Gastroesophageal sphincter (tissue), 4 donors: ENCODE measurements at regions not wholly inside any gene's neighbourhood (a gene's known extent, or its start where the extent isn't known, plus 50 kb on each side); places are given as distances from the start of the nearest gene placed in this dataset.

Experiments used
- ATAC-seq: fragments of 150-250 bp; one replicate; pipeline ENCODE4 v1.9.1; 2016; ENCODE audit warnings: mild to moderate bottlenecking, moderate library complexity
- H3K27ac ChIP-seq, 4 donors: fragments of 200-600 bp; sonication (generic) in 3 of 4; 1 replicate in 3 of 4; 2 replicates in 1 of 4; pipeline ENCODE4 v1.5.1; 2016 to 2019
- H3K27me3 ChIP-seq: fragments of 200-600 bp; sonication (generic); one replicate; pipeline ENCODE4 v1.5.1; 2019
- H3K36me3 ChIP-seq, 2 donors: fragments of 200-600 bp; sonication (generic); one replicate each; pipeline ENCODE4 v1.5.1; 2019; ENCODE audit warnings: control low read depth in 1 of 2
- H3K4me1 ChIP-seq, 3 donors: fragments of 200-600 bp; sonication (generic); 1 replicate in 2 of 3; 2 replicates in 1 of 3; pipeline ENCODE4 v1.5.1; 2016 to 2019; ENCODE audit warnings: control low read depth in 2 of 3
- H3K4me3 ChIP-seq, 2 donors: fragments of 200-600 bp; sonication (generic); one replicate each; pipeline ENCODE4 v1.5.1; 2019; ENCODE audit warnings: mild to moderate bottlenecking in 1 of 2, moderate library complexity in 1 of 2
- H3K9me3 ChIP-seq, 3 donors: fragments of 200-600 bp; sonication (generic); one replicate each; pipeline ENCODE4 v1.5.1; 2017 to 2019; ENCODE audit warnings: control low read depth in 2 of 3
- CTCF ChIP-seq, 4 experiments: fragments of 200-600 bp in 2 of 4; fragments of 450-650 bp in 2 of 4; sonication (generic) in 1 of 4; IDR thresholded peaks; one replicate each; pipeline ENCODE4 v1.5.1; 2017 to 2019; ENCODE audit warnings: antibody characterized with exemption in 4 of 4, mild to moderate bottlenecking in 2 of 4, moderate library complexity in 2 of 4
- EP300 ChIP-seq: sonication (generic); formaldehyde crosslinking; IDR thresholded peaks from one replicate; pipeline ENCODE4 v1.6.1; 2017; ENCODE audit warnings: antibody characterized with exemption, mild to moderate bottlenecking
- POLR2A ChIP-seq, 2 donors: fragments of 450-650 bp; IDR thresholded peaks; one replicate each; pipeline ENCODE4 v1.6.1; 2017; ENCODE audit warnings: antibody characterized with exemption in 2 of 2, mild to moderate bottlenecking in 2 of 2, moderate library complexity in 1 of 2
- POLR2AphosphoS5 ChIP-seq: sonication (generic); formaldehyde crosslinking; IDR thresholded peaks from one replicate; pipeline ENCODE4 v1.6.1; 2017; ENCODE audit warnings: antibody characterized with exemption
- WGBS, 2 donors: methylation state at CpG; one replicate each; pipeline ENCODE4 v1.1.5; 2018; ENCODE audit warnings: low coverage in 1 of 2; 5-methylcytosine and 5-hydroxymethylcytosine counted together

GRCh38 chr12:131553096-131553777, 157.7 kb upstream of the SFSWAP start:
- H3K4me3 ChIP-seq = no peak overlapping the region
- no peak for ATAC-seq
- no peaks in the 10 kb centered on the region for H3K4me1 ChIP-seq
- H3K27ac ChIP-seq = no peak overlapping the region
- WGBS, 2 donors = 74 to 84% methylated on average over 4 to 5 of the region's 6 CpGs
- peaks cover 51% of the 10 kb centered on the region for H3K27me3 ChIP-seq
- no peaks in the 10 kb centered on the region for H3K36me3 ChIP-seq
- H3K9me3 ChIP-seq = no peaks in the 10 kb centered on the region
- TF ChIP-seq CTCF (IDR thresholded peaks at IDR 0.05) (no peak), POLR2A (IDR thresholded peaks at IDR 0.05) (no peak), EP300 (no peak), POLR2AphosphoS5 (no peak)

GRCh38 chr12:131555197-131555846, 155.6 kb upstream of the SFSWAP start:
- Histone ChIP-seq H3K27ac (no peak overlapping the region), H3K36me3 (no peaks in the 10 kb centered on the region), H3K4me1 (no peaks in the 10 kb centered on the region), H3K27me3 (peaks cover 48% of the 10 kb centered on the region), H3K9me3 (no peaks in the 10 kb centered on the region), H3K4me3 (no peak overlapping the region)
- TF ChIP-seq EP300 (no peak), POLR2AphosphoS5 (no peak), POLR2A (IDR thresholded peaks at IDR 0.05) (no peak)
- 100% methylated on average over 1 of the region's 18 CpGs; no CpG with 5 or more reads in 1 of the 2 donors for WGBS, 2 donors
- ATAC-seq = no peak

DNA sequence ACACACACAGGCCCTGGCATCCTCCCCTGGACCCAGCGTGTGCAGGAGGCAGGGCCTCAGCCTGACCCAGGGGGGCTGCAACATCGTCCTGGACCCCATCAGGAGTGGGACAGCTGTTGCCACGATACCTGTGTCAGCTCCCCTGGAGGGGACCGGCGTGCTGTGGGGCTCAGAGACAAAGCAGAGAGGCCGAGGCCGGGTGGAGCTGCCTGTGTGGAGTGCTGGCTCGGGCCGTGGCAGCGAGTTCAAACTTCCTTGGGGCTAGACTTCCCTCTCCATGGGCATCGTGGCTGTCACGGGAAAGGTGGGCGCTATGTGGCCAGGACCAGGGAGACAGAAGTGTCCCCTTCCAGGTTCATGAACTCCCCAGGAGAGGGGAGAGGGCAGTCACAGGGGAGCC, 155.0 kb upstream of the SFSWAP start:
- Histone ChIP-seq H3K36me3 (no peaks in the 10 kb centered on the region), H3K4me1 (no peaks in the 10 kb centered on the region), H3K4me3 (no peak overlapping the region), H3K27me3 (peaks cover 48% of the 10 kb centered on the region), H3K27ac (no peak overlapping the region), H3K9me3 (no peaks in the 10 kb centered on the region)
- 87% methylated on average over 3 of the region's 13 CpGs; no CpG with 5 or more reads in 1 of the 2 donors for WGBS, 2 donors
- ATAC-seq = no peak
- TF ChIP-seq CTCF (IDR thresholded peaks at IDR 0.05) (no peak), POLR2AphosphoS5 (no peak), EP300 (no peak), POLR2A (IDR thresholded peaks at IDR 0.05) (no peak)

DNA sequence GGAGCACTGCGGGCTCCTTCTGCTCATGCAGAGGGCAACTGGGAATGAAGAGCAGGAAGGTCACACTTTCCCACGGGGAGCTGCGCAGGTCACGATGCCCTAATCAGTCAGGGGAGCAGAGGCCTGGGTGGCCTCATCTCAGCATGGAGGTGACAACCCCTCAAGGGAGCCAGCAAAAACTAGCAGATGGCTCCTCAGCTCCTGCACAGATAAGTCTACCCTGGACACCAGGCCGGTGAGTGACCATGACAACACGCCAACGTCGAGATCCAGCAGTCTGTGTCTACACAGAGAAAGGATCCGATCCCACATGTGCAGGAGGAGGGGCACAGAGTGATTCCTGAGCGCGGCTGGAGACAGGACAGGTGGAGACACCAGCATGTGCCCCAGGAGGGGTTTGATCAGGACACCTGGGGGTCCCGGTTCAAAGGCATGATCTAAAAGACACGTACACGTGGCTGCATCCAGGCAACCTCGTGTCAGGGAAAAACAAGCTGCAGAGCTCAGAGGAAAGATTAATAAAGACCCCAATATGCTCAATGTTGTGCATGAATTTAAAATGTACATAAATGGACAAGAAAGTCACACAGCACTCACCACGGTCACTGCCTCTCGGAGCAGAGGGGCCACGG, 153.7 kb upstream of the SFSWAP start:
- ATAC-seq = no peak
- Histone ChIP-seq H3K36me3 (no peaks in the 10 kb centered on the region), H3K9me3 (no peaks in the 10 kb centered on the region), H3K4me1 (no peaks in the 10 kb centered on the region), H3K4me3 (no peak overlapping the region), H3K27me3 (peaks cover 47% of the 10 kb centered on the region), H3K27ac (no peak overlapping the region)
- WGBS, 2 donors = 74 to 75% methylated on average over 7 to 15 of the region's 18 CpGs
- TF ChIP-seq EP300 = no peak
- no peak for TF ChIP-seq CTCF (IDR thresholded peaks at IDR 0.05)
- TF ChIP-seq POLR2A (IDR thresholded peaks at IDR 0.05) = no peak
- no peak for TF ChIP-seq POLR2AphosphoS5

DNA sequence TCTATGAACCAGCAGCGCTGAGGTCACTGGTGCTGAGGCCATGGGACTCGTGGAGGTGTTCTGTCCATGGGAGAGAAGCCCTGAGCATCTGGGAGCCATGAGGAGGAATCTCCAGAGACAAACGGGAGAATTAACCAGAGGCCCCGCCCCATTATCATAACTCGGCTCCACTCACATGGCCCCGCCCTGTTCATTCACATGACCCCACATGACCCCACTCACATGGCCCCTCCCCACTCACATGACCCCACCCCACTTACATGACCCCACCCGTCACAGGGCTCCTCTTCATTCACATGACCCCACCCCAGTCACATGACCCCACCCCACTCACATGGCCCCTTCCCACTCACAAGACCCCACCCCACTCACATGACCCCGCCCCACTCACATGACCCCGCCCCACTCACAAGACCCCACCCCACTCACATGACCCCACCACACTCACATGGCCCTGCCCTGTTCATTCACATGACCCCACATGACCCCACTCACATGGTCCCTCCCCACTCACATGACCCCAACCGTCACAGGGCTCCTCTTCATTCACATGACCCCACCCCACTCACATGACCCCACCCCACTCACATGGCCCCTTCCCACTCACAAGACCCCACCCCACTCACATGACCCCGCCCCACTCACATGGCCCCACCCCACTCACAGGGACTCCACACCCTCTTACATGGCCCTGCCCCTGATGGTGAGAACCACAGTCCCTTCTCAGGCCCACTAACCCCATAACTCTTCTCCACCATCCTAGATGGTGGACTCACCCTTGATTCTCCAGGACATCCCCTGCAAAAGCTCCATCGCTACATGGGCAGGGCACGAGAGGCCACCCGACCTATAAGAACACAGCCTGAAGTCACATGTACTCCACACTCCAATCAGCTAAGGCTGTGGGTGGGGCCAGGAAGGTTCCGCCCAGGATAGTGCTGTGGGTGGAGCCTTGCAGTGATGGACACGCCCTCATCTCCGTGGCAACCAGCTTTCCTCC, 151.1 kb upstream of the SFSWAP start:
- TF ChIP-seq EP300 (no peak), POLR2AphosphoS5 (no peak), POLR2A (IDR thresholded peaks at IDR 0.05) (no peak), CTCF (IDR thresholded peaks at IDR 0.05) (no peak)
- Histone ChIP-seq H3K9me3 (no peaks in the 10 kb centered on the region), H3K27me3 (peaks cover 49% of the 10 kb centered on the region), H3K36me3 (no peaks in the 10 kb centered on the region), H3K4me3 (no peak overlapping the region), H3K4me1 (no peaks in the 10 kb centered on the region), H3K27ac (no peak overlapping the region)
- WGBS, 2 donors = 61 to 77% methylated on average over 6 to 12 of the region's 17 CpGs
- no peak for ATAC-seq
